Stimulated activated naive B cell treated with anti-CD40 and anti-IgM and Interleukin-4, amounts not matched to agents 10 μg/mL and 1 μg/mL and 100 μg/mL, for 72 hours (primary cell): ENCODE measurements at regions not wholly inside any gene's neighbourhood (a gene's known extent, or its start where the extent isn't known, plus 50 kb on each side); places are given as distances from the start of the nearest gene placed in this dataset.
A peak's percentile ranks its signal among the peaks of the same experiment; 100 is the strongest.
"Not testable (repeated sequence)": the region's sequence is repeated elsewhere in the genome, so short reads cannot be mapped to it uniquely, and the experiment has no call there.

Experiments
- ATAC-seq, 2 donors: fragments of 150-1000 bp; cut with Tn5 transposase; replicated peaks; 2 replicates each; pipeline ENCODE4 v1.10.0; 2021; ENCODE audit warnings: moderate library complexity in 1 of 2
- DNase-seq: peaks from one replicate; pipeline ENCODE4 v3.0.0; 2021
- H3K27ac Mint-ChIP-seq: one replicate; pipeline ENCODE4 v1.8.0; 2022; ENCODE audit warnings: mild to moderate bottlenecking, mixed read lengths
- H3K27me3 Mint-ChIP-seq, 2 donors: one replicate each; pipeline ENCODE4 v1.8.0; 2022; ENCODE audit warnings: mixed read lengths in 2 of 2
- H3K36me3 Mint-ChIP-seq, 2 donors: one replicate each; pipeline ENCODE4 v1.8.0; 2022; ENCODE audit warnings: mixed read lengths in 2 of 2, mild to moderate bottlenecking in 1 of 2
- H3K4me1 Mint-ChIP-seq, 2 donors: one replicate each; pipeline ENCODE4 v1.8.0; 2022; ENCODE audit warnings: mixed read lengths in 2 of 2, mild to moderate bottlenecking in 1 of 2
- H3K4me3 Mint-ChIP-seq, 2 donors: one replicate each; pipeline ENCODE4 v1.8.0; 2022; ENCODE audit warnings: mild to moderate bottlenecking in 2 of 2, mixed read lengths in 2 of 2, moderate library complexity in 1 of 2
- H3K9me3 Mint-ChIP-seq, 2 donors: one replicate each; pipeline ENCODE4 v1.8.0; 2022; ENCODE audit warnings: mixed read lengths in 2 of 2, mild to moderate bottlenecking in 1 of 2

GRCh38 chr3:75840160-75840559 is 54.8 kb upstream of the ZNF717 start:
- ATAC-seq, DNase-seq, H3K4me3 Mint-ChIP-seq, H3K27me3 Mint-ChIP-seq, H3K9me3 Mint-ChIP-seq, H3K4me1 Mint-ChIP-seq, H3K36me3 Mint-ChIP-seq, H3K27ac Mint-ChIP-seq: not testable (repeated sequence)

GRCh38 chr3:75850301-75851008 is 65.1 kb upstream of the ZNF717 start:
- H3K4me1 Mint-ChIP-seq, H3K9me3 Mint-ChIP-seq, H3K27me3 Mint-ChIP-seq, H3K27ac Mint-ChIP-seq, H3K36me3 Mint-ChIP-seq, ATAC-seq, H3K4me3 Mint-ChIP-seq, DNase-seq: not testable (repeated sequence)

GRCh38 chr3:75863130-75863529 is 77.8 kb upstream of the ZNF717 start:
- Mint-ChIP-seq H3K4me1 (no peaks in the 10 kb centered on the region), H3K27ac (no peak overlapping the region), H3K9me3 (peaks cover 8 to 9% of the 10 kb centered on the region in 2 donors), H3K27me3 (no peaks in the 10 kb centered on the region), H3K4me3 (no peak overlapping the region), H3K36me3 (no peaks in the 10 kb centered on the region)
- no peak for ATAC-seq
- DNase-seq = no peak

- no peaks in the 10 kb centered on the region for H3K4me1 Mint-ChIP-seq
- H3K27ac Mint-ChIP-seq = no peak overlapping the region
- no peaks in the 10 kb centered on the region for H3K36me3 Mint-ChIP-seq
- DNase-seq (no peak), ATAC-seq (no peak)
- H3K4me3 Mint-ChIP-seq = no peak overlapping the region
- no peaks in the 10 kb centered on the region for H3K27me3 Mint-ChIP-seq
- peaks cover 6 to 8% of the 10 kb centered on the region in 2 donors for H3K9me3 Mint-ChIP-seq
These were observed 78.5 kb upstream of the ZNF717 start for GRCh38 chr3:75863878-75864277.

- not testable (repeated sequence) for ATAC-seq, H3K4me3 Mint-ChIP-seq, H3K36me3 Mint-ChIP-seq, DNase-seq, H3K27ac Mint-ChIP-seq, H3K27me3 Mint-ChIP-seq, H3K4me1 Mint-ChIP-seq, H3K9me3 Mint-ChIP-seq
These were observed 98.4 kb upstream of the ZNF717 start for GRCh38 chr3:75883719-75884118.

GRCh38 chr3:75886971-75887526 is 101.7 kb upstream of the ZNF717 start:
- no peaks in the 10 kb centered on the region for H3K4me1 Mint-ChIP-seq
- H3K36me3 Mint-ChIP-seq = no peaks in the 10 kb centered on the region
- peaks cover 6 to 8% of the 10 kb centered on the region in 2 donors for H3K9me3 Mint-ChIP-seq

GRCh38 chr3:75894234-75894633 is 108.9 kb upstream of the ZNF717 start:
- Mint-ChIP-seq H3K4me1 (no peaks in the 10 kb centered on the region), H3K27ac (no peak overlapping the region), H3K27me3 (no peaks in the 10 kb centered on the region), H3K9me3 (peaks cover 4% of the 10 kb centered on the region in 2 donors), H3K4me3 (no peak overlapping the region), H3K36me3 (no peaks in the 10 kb centered on the region)
- ATAC-seq (no peak), DNase-seq (no peak)

More at GRCh38 chr3:75886971-75887526, 101.7 kb upstream of the ZNF717 start:
- Mint-ChIP-seq H3K27me3 (no peaks in the 10 kb centered on the region), H3K27ac (no peak overlapping the region), H3K4me3 (no peak overlapping the region)
- ATAC-seq (peak in 1 of 2 donors; percentile 10), DNase-seq (no peak)

- H3K9me3 Mint-ChIP-seq = peaks cover 2 to 4% of the 10 kb centered on the region in 2 donors
- ATAC-seq (no peak), DNase-seq (no peak)
- H3K4me1 Mint-ChIP-seq = no peaks in the 10 kb centered on the region
- no peak overlapping the region for H3K27ac Mint-ChIP-seq
- no peak overlapping the region for H3K4me3 Mint-ChIP-seq
- no peaks in the 10 kb centered on the region for H3K27me3 Mint-ChIP-seq
- H3K36me3 Mint-ChIP-seq = no peaks in the 10 kb centered on the region
These were observed 110.9 kb upstream of the ZNF717 start for GRCh38 chr3:75896265-75896664.

- H3K4me1 Mint-ChIP-seq = not testable (repeated sequence)
These were observed 116.1 kb upstream of the ZNF717 start for GRCh38 chr3:75901446-75901845.

GRCh38 chr3:75906555-75907112 is 121.3 kb upstream of the ZNF717 start:
- no peak overlapping the region for H3K4me3 Mint-ChIP-seq
- peaks cover 4 to 6% of the 10 kb centered on the region in 2 donors for H3K4me1 Mint-ChIP-seq
- no peak for DNase-seq
- H3K9me3 Mint-ChIP-seq = peaks cover 0 to 5% of the 10 kb centered on the region in 2 donors
- H3K27ac Mint-ChIP-seq = no peak overlapping the region
- H3K36me3 Mint-ChIP-seq = no peaks in the 10 kb centered on the region
- no peak for ATAC-seq
- peaks cover 7 to 17% of the 10 kb centered on the region in 2 donors for H3K27me3 Mint-ChIP-seq

More at GRCh38 chr3:75901446-75901845, 116.1 kb upstream of the ZNF717 start:
- H3K27ac Mint-ChIP-seq, ATAC-seq, H3K4me3 Mint-ChIP-seq, DNase-seq, H3K36me3 Mint-ChIP-seq, H3K9me3 Mint-ChIP-seq, H3K27me3 Mint-ChIP-seq: not testable (repeated sequence)

GRCh38 chr3:75913800-75914350 is 128.5 kb upstream of the ZNF717 start:
- no peak overlapping the region for H3K27ac Mint-ChIP-seq
- no peaks in the 10 kb centered on the region for H3K36me3 Mint-ChIP-seq
- no peaks in the 10 kb centered on the region for H3K27me3 Mint-ChIP-seq
- peaks cover 0 to 5% of the 10 kb centered on the region in 2 donors for H3K9me3 Mint-ChIP-seq
- DNase-seq = no peak
- H3K4me1 Mint-ChIP-seq = no peaks in the 10 kb centered on the region
- H3K4me3 Mint-ChIP-seq = no peak overlapping the region
- no peak for ATAC-seq

GRCh38 chr3:75914741-75915140 is 129.4 kb upstream of the ZNF717 start:
- not testable (repeated sequence) for H3K4me3 Mint-ChIP-seq, H3K9me3 Mint-ChIP-seq

GRCh38 chr3:75938921-75939320 is 153.6 kb upstream of the ZNF717 start:
- no peaks in the 10 kb centered on the region for H3K36me3 Mint-ChIP-seq
- no peak for ATAC-seq
- no peaks in the 10 kb centered on the region for H3K4me1 Mint-ChIP-seq
- H3K27me3 Mint-ChIP-seq = no peaks in the 10 kb centered on the region
- no peak for DNase-seq
- no peaks in the 10 kb centered on the region for H3K9me3 Mint-ChIP-seq
- H3K4me3 Mint-ChIP-seq = no peak overlapping the region
- H3K27ac Mint-ChIP-seq = no peak overlapping the region

More at GRCh38 chr3:75914741-75915140, 129.4 kb upstream of the ZNF717 start:
- not testable (repeated sequence) for H3K27ac Mint-ChIP-seq, DNase-seq, H3K36me3 Mint-ChIP-seq, H3K4me1 Mint-ChIP-seq, ATAC-seq, H3K27me3 Mint-ChIP-seq

- H3K27ac Mint-ChIP-seq = no peak overlapping the region
- DNase-seq (no peak), ATAC-seq (no peak)
- no peaks in the 10 kb centered on the region for H3K4me1 Mint-ChIP-seq
- H3K27me3 Mint-ChIP-seq = no peaks in the 10 kb centered on the region
- H3K36me3 Mint-ChIP-seq = no peaks in the 10 kb centered on the region
- no peak overlapping the region for H3K4me3 Mint-ChIP-seq
- peaks cover 2 to 12% of the 10 kb centered on the region in 2 donors for H3K9me3 Mint-ChIP-seq
These were observed 166.6 kb upstream of the ZNF717 start for GRCh38 chr3:75951941-75952340.

- H3K9me3 Mint-ChIP-seq, H3K4me1 Mint-ChIP-seq, ATAC-seq, H3K36me3 Mint-ChIP-seq, H3K27ac Mint-ChIP-seq, H3K27me3 Mint-ChIP-seq, DNase-seq, H3K4me3 Mint-ChIP-seq: not testable (repeated sequence)
These were observed 174.7 kb upstream of the ZNF717 start for GRCh38 chr3:75960031-75960430.
